ENCODE measurements at regions not wholly inside any gene's neighbourhood (a gene's known extent, or its start where the extent isn't known, plus 50 kb on each side); places are given as distances from the start of the nearest gene placed in this dataset.

GRCh38 chr12:126139355-126139754 lies 1074.1 kb downstream of the AACS start:
- Mint-ChIP-seq H3K27me3 (ENCODE audit: unreplicated experiment) (no peaks in the 10 kb centered on the region), H3K27ac (ENCODE audit: unreplicated experiment) (no peak overlapping the region), H3K36me3 (ENCODE audit: unreplicated experiment) (no peaks in the 10 kb centered on the region), H3K4me3 (ENCODE audit: unreplicated experiment) (no peak overlapping the region), H3K9me3 (ENCODE audit: unreplicated experiment) (peaks cover 77% of the 10 kb centered on the region), H3K4me1 (ENCODE audit: unreplicated experiment) (no peaks in the 10 kb centered on the region)
- no peak for DNase-seq (ENCODE audit: extremely low spot score, unreplicated experiment)
- no peak for TF ChIP-seq CTCF (IDR thresholded peaks at IDR 0.05)

GRCh38 chr12:126144603-126145002 lies 1079.4 kb downstream of the AACS start:
- TF ChIP-seq CTCF (IDR thresholded peaks at IDR 0.05), result no peak
- no peak for DNase-seq (ENCODE audit: extremely low spot score, unreplicated experiment)
- Mint-ChIP-seq H3K4me3 (ENCODE audit: unreplicated experiment) (no peak overlapping the region), H3K36me3 (ENCODE audit: unreplicated experiment) (no peaks in the 10 kb centered on the region), H3K4me1 (ENCODE audit: unreplicated experiment) (no peaks in the 10 kb centered on the region), H3K27ac (ENCODE audit: unreplicated experiment) (no peak overlapping the region), H3K27me3 (ENCODE audit: unreplicated experiment) (no peaks in the 10 kb centered on the region), H3K9me3 (ENCODE audit: unreplicated experiment) (peaks cover 71% of the 10 kb centered on the region)

- no peak for TF ChIP-seq CTCF (IDR thresholded peaks at IDR 0.05)
- H3K9me3 Mint-ChIP-seq (ENCODE audit: unreplicated experiment), result peaks cover 56% of the 10 kb centered on the region
- no peaks in the 10 kb centered on the region for H3K36me3 Mint-ChIP-seq (ENCODE audit: unreplicated experiment)
- no peaks in the 10 kb centered on the region for H3K27me3 Mint-ChIP-seq (ENCODE audit: unreplicated experiment)
- no peak overlapping the region for H3K27ac Mint-ChIP-seq (ENCODE audit: unreplicated experiment)
- no peaks in the 10 kb centered on the region for H3K4me1 Mint-ChIP-seq (ENCODE audit: unreplicated experiment)
- no peak for DNase-seq (ENCODE audit: extremely low spot score, unreplicated experiment)
- no peak overlapping the region for H3K4me3 Mint-ChIP-seq (ENCODE audit: unreplicated experiment)
Observed at GRCh38 chr12:126147321-126147720, 1082.1 kb downstream of the AACS start.

- Mint-ChIP-seq H3K9me3 (ENCODE audit: unreplicated experiment) (peaks cover 57% of the 10 kb centered on the region), H3K4me3 (ENCODE audit: unreplicated experiment) (no peak overlapping the region)
- TF ChIP-seq CTCF (IDR thresholded peaks at IDR 0.05), result no peak
Observed at GRCh38 chr12:126156806-126157574, 1091.8 kb downstream of the AACS start.

GRCh38 chr12:126157575-126157966 lies 1092.3 kb downstream of the AACS start:
- H3K9me3 Mint-ChIP-seq (ENCODE audit: unreplicated experiment), result peaks cover 63% of the 10 kb centered on the region
- no peaks in the 10 kb centered on the region for H3K4me1 Mint-ChIP-seq (ENCODE audit: unreplicated experiment)
- TF ChIP-seq CTCF (IDR thresholded peaks at IDR 0.05), result no peak
- no peaks in the 10 kb centered on the region for H3K27me3 Mint-ChIP-seq (ENCODE audit: unreplicated experiment)
- H3K27ac Mint-ChIP-seq (ENCODE audit: unreplicated experiment), result no peak overlapping the region
- H3K36me3 Mint-ChIP-seq (ENCODE audit: unreplicated experiment), result no peaks in the 10 kb centered on the region
- no peak overlapping the region for H3K4me3 Mint-ChIP-seq (ENCODE audit: unreplicated experiment)
- no peak for DNase-seq (ENCODE audit: extremely low spot score, unreplicated experiment)

More at GRCh38 chr12:126156806-126157574, 1091.8 kb downstream of the AACS start:
- Mint-ChIP-seq H3K36me3 (ENCODE audit: unreplicated experiment) (no peaks in the 10 kb centered on the region), H3K27ac (ENCODE audit: unreplicated experiment) (no peak overlapping the region), H3K4me1 (ENCODE audit: unreplicated experiment) (no peaks in the 10 kb centered on the region), H3K27me3 (ENCODE audit: unreplicated experiment) (no peaks in the 10 kb centered on the region)
- DNase-seq (ENCODE audit: extremely low spot score, unreplicated experiment), result no peak

Data from osteocyte (in vitro differentiated cells).